ENCODE measurements at regions not wholly inside any gene's neighbourhood (a gene's known extent, or its start where the extent isn't known, plus 50 kb on each side); places are given as distances from the start of the nearest gene placed in this dataset.

DNA sequence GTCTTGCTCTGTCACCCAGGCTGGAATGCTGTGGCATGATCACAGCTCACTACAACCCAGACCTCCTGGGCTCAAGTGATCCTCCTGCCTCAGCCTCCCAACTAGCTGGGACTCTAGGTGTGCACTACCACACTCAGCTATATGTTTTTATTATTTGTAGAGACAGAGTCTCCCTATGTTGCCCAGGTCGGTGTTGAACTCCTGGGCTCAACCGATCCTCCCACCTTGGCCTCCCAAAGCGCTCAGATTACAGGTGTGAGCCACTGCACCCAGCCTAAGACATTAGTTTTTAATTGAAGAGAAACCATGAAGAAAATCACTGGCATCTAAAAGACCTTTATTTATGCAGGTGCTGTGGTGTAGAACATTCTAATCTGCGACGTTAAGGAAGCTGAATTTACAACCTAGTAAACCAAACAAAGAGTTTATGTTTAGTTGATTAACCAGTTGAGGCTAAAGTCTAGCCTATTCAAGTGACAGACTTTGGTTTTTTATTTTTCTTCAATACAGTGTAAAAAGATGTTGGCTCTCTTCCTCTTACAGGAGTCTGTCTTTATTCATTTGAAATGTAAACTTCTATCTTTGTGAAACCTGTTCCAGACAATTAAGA is 52.5 kb upstream of the NBL1 start:
- Histone ChIP-seq H3K27ac (no peak overlapping the region), H3K27me3 (no peaks in the 10 kb centered on the region), H3K4me1 (replicated peaks in 1 of 2) (peaks cover 6 to 8% of the 10 kb centered on the region in 2 donors), H3K36me3 (replicated peaks in 1 of 2) (no peaks in the 10 kb centered on the region), H3K4me3 (no peak overlapping the region), H3K9me3 (replicated peaks in 1 of 3) (no peaks in the 10 kb centered on the region)
- intact Hi-C loops (cut with DNase I): no loop called here
- TF ChIP-seq POLR2A (IDR thresholded peaks at IDR 0.05): no peak
- TF ChIP-seq, protein P1, sequence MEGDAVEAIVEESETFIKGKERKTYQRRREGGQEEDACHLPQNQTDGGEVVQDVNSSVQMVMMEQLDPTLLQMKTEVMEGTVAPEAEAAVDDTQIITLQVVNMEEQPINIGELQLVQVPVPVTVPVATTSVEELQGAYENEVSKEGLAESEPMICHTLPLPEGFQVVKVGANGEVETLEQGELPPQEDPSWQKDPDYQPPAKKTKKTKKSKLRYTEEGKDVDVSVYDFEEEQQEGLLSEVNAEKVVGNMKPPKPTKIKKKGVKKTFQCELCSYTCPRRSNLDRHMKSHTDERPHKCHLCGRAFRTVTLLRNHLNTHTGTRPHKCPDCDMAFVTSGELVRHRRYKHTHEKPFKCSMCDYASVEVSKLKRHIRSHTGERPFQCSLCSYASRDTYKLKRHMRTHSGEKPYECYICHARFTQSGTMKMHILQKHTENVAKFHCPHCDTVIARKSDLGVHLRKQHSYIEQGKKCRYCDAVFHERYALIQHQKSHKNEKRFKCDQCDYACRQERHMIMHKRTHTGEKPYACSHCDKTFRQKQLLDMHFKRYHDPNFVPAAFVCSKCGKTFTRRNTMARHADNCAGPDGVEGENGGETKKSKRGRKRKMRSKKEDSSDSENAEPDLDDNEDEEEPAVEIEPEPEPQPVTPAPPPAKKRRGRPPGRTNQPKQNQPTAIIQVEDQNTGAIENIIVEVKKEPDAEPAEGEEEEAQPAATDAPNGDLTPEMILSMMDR (IDR thresholded peaks at IDR 0.05): no peak
- no peak for DNase-seq
- WGBS, 4 donors: 74 to 81% (median 80%) methylated on average over 5 of the region's 5 CpGs

DNA sequence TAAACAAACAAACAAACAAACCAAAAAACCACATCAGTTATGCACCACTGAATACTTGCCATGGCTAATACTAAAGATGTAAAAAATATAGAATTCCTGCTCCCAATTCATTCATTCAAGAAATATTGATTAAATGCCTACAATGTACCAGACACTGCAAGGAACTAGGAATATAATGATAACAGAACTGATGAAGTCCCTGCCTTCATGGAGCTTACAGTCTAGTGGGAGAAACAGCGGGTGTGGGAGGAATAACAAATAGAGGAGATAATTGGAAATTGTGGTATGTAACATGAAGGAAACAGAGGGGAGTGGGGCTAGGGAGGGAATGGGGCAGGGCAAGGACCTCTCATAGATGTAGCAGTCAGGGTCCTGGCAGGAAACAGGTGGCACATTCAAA is 58.6 kb upstream of the NBL1 start:
- Histone ChIP-seq H3K36me3 (replicated peaks in 1 of 2) (no peaks in the 10 kb centered on the region), H3K27ac (no peak overlapping the region), H3K9me3 (replicated peaks in 1 of 3) (no peaks in the 10 kb centered on the region), H3K27me3 (no peaks in the 10 kb centered on the region), H3K4me3 (no peak overlapping the region), H3K4me1 (replicated peaks in 1 of 2) (no peaks in the 10 kb centered on the region)
- no peak for DNase-seq
- 86 to 98% (median 92%) methylated on average over 1 of the region's 1 CpG for WGBS, 4 donors
- TF ChIP-seq, protein P1 (IDR thresholded peaks at IDR 0.05): no peak
- no peak for TF ChIP-seq POLR2A (IDR thresholded peaks at IDR 0.05)
- intact Hi-C loops (cut with DNase I): loop anchor here in 1 of 2 donors (10.0 kb wide), 1 partner anchor 201 kb away; no protein-coding TSS in a partner anchor

GRCh38 chr1:19582318-19582717 is 61.8 kb upstream of the NBL1 start:
- intact Hi-C loops (cut with DNase I): loop anchor here in 1 of 2 donors (10.0 kb wide), 1 partner anchor 198 kb away; no protein-coding TSS in a partner anchor
- H3K9me3 ChIP-seq (replicated peaks in 1 of 3): no peaks in the 10 kb centered on the region
- TF ChIP-seq, protein P1 (IDR thresholded peaks at IDR 0.05): peak; percentile 18 to 65 (median 58)
- no peak for TF ChIP-seq POLR2A (IDR thresholded peaks at IDR 0.05)
- no peak overlapping the region for H3K27ac ChIP-seq
- H3K27me3 ChIP-seq: no peaks in the 10 kb centered on the region
- no peak overlapping the region for H3K4me3 ChIP-seq
- 25 to 35% (median 30%) methylated on average over 3 to 4 of the region's 4 CpGs for WGBS, 4 donors
- no peaks in the 10 kb centered on the region for H3K4me1 ChIP-seq (replicated peaks in 1 of 2)
- H3K36me3 ChIP-seq (replicated peaks in 1 of 2): no peaks in the 10 kb centered on the region
- DNase-seq: peak; percentile 17 to 76 (median 42)

GRCh38 chr1:19581381-19581780 is 62.7 kb upstream of the NBL1 start:
- no peaks in the 10 kb centered on the region for H3K36me3 ChIP-seq (replicated peaks in 1 of 2)
- no peak overlapping the region for H3K4me3 ChIP-seq
- no peaks in the 10 kb centered on the region for H3K9me3 ChIP-seq (replicated peaks in 1 of 3)
- no peak for DNase-seq
- no peaks in the 10 kb centered on the region for H3K4me1 ChIP-seq (replicated peaks in 1 of 2)
- no peaks in the 10 kb centered on the region for H3K27me3 ChIP-seq
- 86 to 91% (median 89%) methylated on average over 7 of the region's 7 CpGs for WGBS, 4 donors
- no peak for TF ChIP-seq POLR2A (IDR thresholded peaks at IDR 0.05)
- TF ChIP-seq, protein P1 (IDR thresholded peaks at IDR 0.05): no peak
- no peak overlapping the region for H3K27ac ChIP-seq
- intact Hi-C loops (cut with DNase I): loop anchor here in 1 of 2 donors (10.0 kb wide), 1 partner anchor 197 kb away; no protein-coding TSS in a partner anchor

Data from adrenal gland (tissue), 9 donors.